ENCODE measurements at regions not wholly inside any gene's neighbourhood (a gene's known extent, or its start where the extent isn't known, plus 50 kb on each side); places are given as distances from the start of the nearest gene placed in this dataset.

- no peaks in the 10 kb centered on the region for H3K9me3 ChIP-seq
- H3K27ac ChIP-seq: no peak overlapping the region
- intact Hi-C loops (cut with DNase I): loop anchor here in 1 of 2 donors (5.0 kb wide), 1 partner anchor 83 kb away; no protein-coding TSS in a partner anchor
- no peaks in the 10 kb centered on the region for H3K27me3 ChIP-seq (ENCODE audit: insufficient read depth in 3 of 3, low read length in 2 of 3)
- no peak for ATAC-seq
- no peaks in the 10 kb centered on the region for H3K36me3 ChIP-seq (ENCODE audit: insufficient read depth in 1 of 2, low read depth in 1 of 2)
- H3K4me3 ChIP-seq: no peak overlapping the region
- no peak for TF ChIP-seq CTCF (IDR thresholded peaks at IDR 0.05)
- DNase-seq: no peak
- peaks cover 28% of the 10 kb centered on the region for H3K4me1 ChIP-seq
- 91 to 97% (median 96%) methylated on average over 3 of the region's 3 CpGs for WGBS, 3 donors
Measured at GRCh38 chr9:108554831-108555230, 301.0 kb downstream of the ACTL7B start.

- Histone ChIP-seq H3K4me3 (no peak overlapping the region), H3K9me3 (no peaks in the 10 kb centered on the region), H3K27ac (peak overlapping the region; percentile 78), H3K27me3 (ENCODE audit: insufficient read depth in 3 of 3, low read length in 2 of 3) (no peaks in the 10 kb centered on the region), H3K36me3 (ENCODE audit: insufficient read depth in 1 of 2, low read depth in 1 of 2) (no peaks in the 10 kb centered on the region), H3K4me1 (peaks cover 41% of the 10 kb centered on the region)
- no peak for ATAC-seq
- 93 to 95% (median 95%) methylated on average over 2 of the region's 2 CpGs for WGBS, 3 donors
- intact Hi-C loops (cut with DNase I): loop anchor here in 1 of 2 donors (5.0 kb wide), 1 partner anchor 81 kb away; no protein-coding TSS in a partner anchor
- no peak for TF ChIP-seq CTCF (IDR thresholded peaks at IDR 0.05)
- DNase-seq: no peak
Measured at GRCh38 chr9:108553111-108553635, 302.6 kb downstream of the ACTL7B start.

GRCh38 chr9:108552459-108553040 lies 303.2 kb downstream of the ACTL7B start:
- Histone ChIP-seq H3K27me3 (ENCODE audit: insufficient read depth in 3 of 3, low read length in 2 of 3) (no peaks in the 10 kb centered on the region), H3K4me3 (no peak overlapping the region), H3K4me1 (peaks cover 41% of the 10 kb centered on the region), H3K27ac (peak overlapping the region; percentile 78), H3K36me3 (ENCODE audit: insufficient read depth in 1 of 2, low read depth in 1 of 2) (no peaks in the 10 kb centered on the region), H3K9me3 (no peaks in the 10 kb centered on the region)
- WGBS, 3 donors: 47 to 57% (median 51%) methylated on average over 7 of the region's 7 CpGs
- intact Hi-C loops (cut with DNase I): loop anchor here in 1 of 2 donors (5.0 kb wide), 1 partner anchor 80 kb away; no protein-coding TSS in a partner anchor
- TF ChIP-seq CTCF (IDR thresholded peaks at IDR 0.05): no peak
- ATAC-seq: peak; percentile 38 to 71 (median 62)
- DNase-seq: no peak

- Histone ChIP-seq H3K4me3 (peak overlapping the region; percentile 46), H3K27ac (peak overlapping the region; percentile 78), H3K4me1 (peaks cover 41% of the 10 kb centered on the region), H3K36me3 (ENCODE audit: insufficient read depth in 1 of 2, low read depth in 1 of 2) (no peaks in the 10 kb centered on the region), H3K27me3 (ENCODE audit: insufficient read depth in 3 of 3, low read length in 2 of 3) (no peaks in the 10 kb centered on the region), H3K9me3 (no peaks in the 10 kb centered on the region)
- DNase-seq (peak in 1 of 2 donors; percentile 65), ATAC-seq (peak; percentile 90 to 95 (median 92))
- WGBS, 3 donors: 29 to 45% (median 33%) methylated on average over 12 of the region's 12 CpGs
- intact Hi-C loops (cut with DNase I): loop anchor here (2.0 to 5.0 kb wide), 2 partner anchors 72 to 79 kb away; no protein-coding TSS in a partner anchor
- no peak for TF ChIP-seq CTCF (IDR thresholded peaks at IDR 0.05)
Measured at GRCh38 chr9:108551030-108551841, 304.6 kb downstream of the ACTL7B start.
